Neural progenitor cell (in vitro differentiated cells): ENCODE measurements at regions not wholly inside any gene's neighbourhood (a gene's known extent, or its start where the extent isn't known, plus 50 kb on each side); places are given as distances from the start of the nearest gene placed in this dataset. TPM values are rescaled to one million over a fixed set of nuclear protein-coding genes. Genes with fewer than 3 reads are reported as not detected.

ENCODE experiments used
- DNase-seq: peaks from one replicate; pipeline ENCODE4 v3.0.0-alpha.2; 2016; ENCODE audit warnings: low spot score
- H2AFZ ChIP-seq: fragments of 200-600 bp; sonication (generic); replicated peaks from 2 replicates; pipeline ENCODE4 v1.6.1; 2016; ENCODE audit warnings: antibody characterized with exemption
- H3F3A ChIP-seq: fragments of 200-600 bp; sonication (generic); 2 replicates; pipeline ENCODE4 v1.6.1; 2016; ENCODE audit warnings: antibody characterized with exemption, low read depth
- H3K27ac ChIP-seq: fragments of 200-600 bp; sonication (generic); 2 replicates; pipeline ENCODE4 v1.5.1; 2016; ENCODE audit warnings: mild to moderate bottlenecking
- H3K27me3 ChIP-seq: fragments of 200-600 bp; sonication (generic); 2 replicates; pipeline ENCODE4 v1.6.1; 2016; ENCODE audit warnings: mild to moderate bottlenecking, moderate library complexity
- H3K36me3 ChIP-seq: fragments of 200-600 bp; sonication (generic); 2 replicates; pipeline ENCODE4 v1.5.1; 2016
- H3K4me1 ChIP-seq: fragments of 200-600 bp; sonication (generic); 2 replicates; pipeline ENCODE4 v1.6.1; 2016; ENCODE audit warnings: mixed run types
- H3K4me2 ChIP-seq: fragments of 200-600 bp; sonication (generic); 2 replicates; pipeline ENCODE4 v1.6.1; 2016
- H3K4me3 ChIP-seq: fragments of 200-600 bp; sonication (generic); 2 replicates; pipeline ENCODE4 v1.5.1; 2016
- H3K79me2 ChIP-seq: fragments of 200-600 bp; sonication (generic); 2 replicates; pipeline ENCODE4 v1.6.1; 2016; ENCODE audit warnings: low read depth
- H3K9ac ChIP-seq: fragments of 200-600 bp; sonication (generic); 2 replicates; pipeline ENCODE4 v1.6.1; 2016
- H3K9me3 ChIP-seq: fragments of 200-600 bp; sonication (generic); 2 replicates; pipeline ENCODE4 v1.5.1; 2016; ENCODE audit warnings: low read depth
- H4K20me1 ChIP-seq: fragments of 200-600 bp; sonication (generic); 2 replicates; pipeline ENCODE4 v1.6.1; 2016; ENCODE audit warnings: low read depth
- H3K27ac Mint-ChIP-seq: 3 replicates; pipeline ENCODE4 v1.8.0; 2021; ENCODE audit warnings: mixed read lengths
- H3K27me3 Mint-ChIP-seq: 2 replicates; pipeline ENCODE4 v1.8.0; 2022; ENCODE audit warnings: low read depth, mild to moderate bottlenecking, inconsistent platforms, moderate library complexity, mixed read lengths; ENCODE audit not compliant: insufficient read depth
- H3K36me3 Mint-ChIP-seq: 3 replicates; pipeline ENCODE4 v1.8.0; 2021; ENCODE audit warnings: mixed read lengths
- H3K4me1 Mint-ChIP-seq: 3 replicates; pipeline ENCODE4 v1.8.0; 2021; ENCODE audit warnings: mixed read lengths
- H3K4me3 Mint-ChIP-seq: 3 replicates; pipeline ENCODE4 v1.8.0; 2021; ENCODE audit warnings: mild to moderate bottlenecking, moderate library complexity, mixed read lengths
- H3K9me3 Mint-ChIP-seq: 3 replicates; pipeline ENCODE4 v1.8.0; 2020; ENCODE audit warnings: mixed read lengths
- CTCF ChIP-seq: fragments of 200-600 bp; sonication (generic); IDR thresholded peaks from 2 replicates; pipeline ENCODE4 v1.5.1; 2017; ENCODE audit warnings: antibody characterized with exemption, mild to moderate bottlenecking
- EZH2 ChIP-seq: fragments of 200-600 bp; sonication (generic); IDR thresholded peaks from 2 replicates; pipeline ENCODE4 v1.6.1; 2017; ENCODE audit warnings: antibody characterized with exemption, mild to moderate bottlenecking, moderate library complexity
- EZH2phosphoT487 ChIP-seq: fragments of 200-600 bp; sonication (generic); IDR thresholded peaks from 2 replicates; pipeline ENCODE4 v1.6.1; 2017; ENCODE audit warnings: antibody characterized with exemption
- small RNA-seq: library from RNA; depleted of rRNA; stranded (forward); fragments of <200 nt; gene quantifications from one replicate; pipeline ENCODE3, GENCODE V24; 2015

GRCh38 chr4:54794579-54794978 is 136.8 kb downstream of the KIT start:
- Mint-ChIP-seq H3K27ac (no peak overlapping the region), H3K4me3 (no peak overlapping the region), H3K9me3 (no peaks in the 10 kb centered on the region), H3K4me1 (peaks cover 6% of the 10 kb centered on the region), H3K27me3 (no peaks in the 10 kb centered on the region), H3K36me3 (no peaks in the 10 kb centered on the region)
- no peak overlapping the region for H3K9ac ChIP-seq
- no peaks in the 10 kb centered on the region for H3K4me1 ChIP-seq
- H3K4me3 ChIP-seq, result no peak overlapping the region
- no peaks in the 10 kb centered on the region for H4K20me1 ChIP-seq
- H3F3A ChIP-seq, result no peaks in the 10 kb centered on the region
- no peaks in the 10 kb centered on the region for H3K36me3 ChIP-seq
- H3K9me3 ChIP-seq, result no peaks in the 10 kb centered on the region
- TF ChIP-seq CTCF, result no peak
- H3K4me2 ChIP-seq, result no peak overlapping the region
- H3K27me3 ChIP-seq, result no peaks in the 10 kb centered on the region
- DNase-seq, result no peak
- no peak overlapping the region for H3K27ac ChIP-seq
- H3K79me2 ChIP-seq, result no peaks in the 10 kb centered on the region
- no peak overlapping the region for H2AFZ ChIP-seq

- no peak overlapping the region for H3K9ac ChIP-seq
- no peak overlapping the region for H3K27ac ChIP-seq
- H3F3A ChIP-seq, result no peaks in the 10 kb centered on the region
- H3K36me3 ChIP-seq, result no peaks in the 10 kb centered on the region
- no peak overlapping the region for H3K4me3 Mint-ChIP-seq
- H3K27me3 Mint-ChIP-seq, result no peaks in the 10 kb centered on the region
- H3K36me3 Mint-ChIP-seq, result no peaks in the 10 kb centered on the region
- no peak overlapping the region for H3K4me3 ChIP-seq
- peaks cover 8% of the 10 kb centered on the region for H3K4me1 Mint-ChIP-seq
- no peaks in the 10 kb centered on the region for H3K79me2 ChIP-seq
- no peaks in the 10 kb centered on the region for H3K27me3 ChIP-seq
- H4K20me1 ChIP-seq, result no peaks in the 10 kb centered on the region
- no peaks in the 10 kb centered on the region for H3K4me1 ChIP-seq
- no peaks in the 10 kb centered on the region for H3K9me3 Mint-ChIP-seq
- no peak overlapping the region for H3K27ac Mint-ChIP-seq
- no peak overlapping the region for H3K4me2 ChIP-seq
- no peak for TF ChIP-seq CTCF
- no peak for TF ChIP-seq EZH2
- no peak for TF ChIP-seq EZH2phosphoT487
- no peak for DNase-seq
- H3K9me3 ChIP-seq, result no peaks in the 10 kb centered on the region
- H2AFZ ChIP-seq, result no peak overlapping the region
Measured at GRCh38 chr4:54793856-54794422, 136.2 kb downstream of the KIT start.

Small RNAs in the stretch of these regions (small RNA-seq; reads per million reads assigned to genes)
- not detected for gene RPL38P3
